Posterior cingulate gyrus (tissue), 11 donors: ENCODE measurements at regions not wholly inside any gene's neighbourhood (a gene's known extent, or its start where the extent isn't known, plus 50 kb on each side); places are given as distances from the start of the nearest gene placed in this dataset.

Experiments used
- DNase-seq, 10 donors: peaks; one replicate each; pipeline versions ENCODE4 v3.0.0 to v3.0.0-alpha.2; 2020 to 2021; ENCODE audit warnings: mixed read lengths in 3 of 10
- intact Hi-C: fragments of 100-400 bp; cut with DNase I; formaldehyde crosslinking; loops from one replicate; pipeline ENCODE4 v1.15.1; 2023

DNA sequence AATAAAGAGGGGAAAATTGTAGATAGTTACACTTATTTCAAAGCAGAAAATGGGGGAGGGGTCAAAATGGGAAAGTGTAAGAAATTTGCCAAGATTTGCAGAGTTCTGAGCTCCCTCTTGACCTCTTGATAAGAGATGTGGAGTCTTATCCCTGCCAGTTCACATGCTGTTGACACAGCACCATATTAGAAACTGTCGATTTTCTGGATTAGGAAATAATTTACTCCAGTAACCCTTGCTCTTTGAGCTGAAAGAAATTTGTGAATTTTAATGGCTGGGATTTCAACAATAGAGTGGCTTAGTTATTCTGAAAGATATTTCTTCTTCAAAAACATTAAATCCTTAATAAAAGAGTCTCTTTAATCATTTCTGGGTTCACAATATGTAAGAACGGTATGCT, 306.2 kb upstream of the CNTN4 start:
- no peak for DNase-seq

GRCh38 chr3:1798711-1799405, 299.8 kb upstream of the CNTN4 start:
- intact Hi-C loops: no loop called here
- no peak for DNase-seq

More for the DNA sequence above, 306.2 kb upstream of the CNTN4 start:
- intact Hi-C loops: no loop called here

GRCh38 chr3:1805331-1805730, 293.3 kb upstream of the CNTN4 start:
- DNase-seq: no peak
- intact Hi-C loops: no loop called here

DNA sequence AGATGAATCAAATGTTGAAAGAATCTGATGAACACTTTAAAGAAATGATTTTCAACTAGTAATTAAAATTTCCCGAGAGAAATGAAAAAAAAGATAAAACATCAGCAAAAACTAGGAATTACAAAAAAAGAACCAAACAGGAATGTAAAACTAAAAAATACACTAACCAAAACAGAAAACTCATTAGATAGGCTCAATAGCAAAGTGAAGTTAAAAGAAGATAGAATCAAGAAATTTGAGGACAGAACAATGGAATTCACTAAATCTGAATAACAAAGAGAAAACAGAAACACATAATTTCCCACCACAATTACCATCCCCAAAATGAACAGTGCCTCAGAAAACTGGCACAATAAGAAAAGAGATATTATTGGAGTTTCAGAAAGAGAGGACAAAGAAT, 290.1 kb upstream of the CNTN4 start:
- DNase-seq: no peak
- intact Hi-C loops: no loop called here

- DNase-seq: no peak
- intact Hi-C loops: no loop called here
Measured at GRCh38 chr3:1823867-1824266, 274.8 kb upstream of the CNTN4 start.

DNA sequence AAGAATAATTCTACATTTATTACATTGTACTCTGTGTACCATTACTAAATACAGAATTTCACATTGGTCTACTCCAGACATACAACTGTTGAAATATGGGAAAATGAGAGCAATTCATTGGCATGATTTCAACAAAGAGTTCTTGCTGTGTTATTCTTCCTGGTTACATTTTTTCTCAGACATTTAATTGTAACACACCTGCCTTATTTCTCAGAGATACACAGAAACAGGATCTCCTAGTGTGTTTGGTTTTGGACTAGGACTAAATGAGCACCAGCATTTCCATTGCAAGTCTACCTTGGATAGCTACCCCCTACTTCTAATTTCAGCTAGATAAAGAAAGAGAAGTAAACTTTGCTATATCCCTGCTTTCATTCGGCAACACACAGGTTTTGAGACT, 274.3 kb upstream of the CNTN4 start:
- DNase-seq: no peak

DNA sequence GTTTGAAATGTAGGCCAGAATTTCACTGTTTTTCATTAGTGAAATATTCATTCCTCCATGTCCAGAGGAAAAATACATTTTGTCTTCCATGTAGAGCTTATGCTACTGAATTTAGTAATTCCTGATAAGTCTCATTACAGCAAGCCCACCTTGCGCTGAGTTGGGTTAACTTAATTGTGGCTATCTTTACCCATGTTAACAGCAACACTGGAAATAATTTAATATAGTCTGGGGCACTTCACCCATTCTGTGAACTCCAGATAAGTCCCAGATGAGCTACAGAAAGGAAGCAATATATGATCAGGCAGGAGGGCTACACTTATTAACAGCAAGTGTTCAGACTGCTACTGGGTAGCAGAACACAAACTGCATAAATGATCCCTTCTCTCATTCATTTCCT, 270.1 kb upstream of the CNTN4 start:
- no peak for DNase-seq
- intact Hi-C loops: no loop called here

More for the DNA sequence above, 274.3 kb upstream of the CNTN4 start:
- intact Hi-C loops: no loop called here

GRCh38 chr3:1830851-1831250, 267.8 kb upstream of the CNTN4 start:
- intact Hi-C loops: no loop called here
- DNase-seq: no peak

GRCh38 chr3:1832395-1832794, 266.3 kb upstream of the CNTN4 start:
- intact Hi-C loops: no loop called here
- DNase-seq: no peak

- DNase-seq: no peak
- intact Hi-C loops: no loop called here
Measured at GRCh38 chr3:1843111-1843510, 255.6 kb upstream of the CNTN4 start.

- intact Hi-C loops: no loop called here
- no peak for DNase-seq
Measured at GRCh38 chr3:1847571-1847970, 251.1 kb upstream of the CNTN4 start.

DNA sequence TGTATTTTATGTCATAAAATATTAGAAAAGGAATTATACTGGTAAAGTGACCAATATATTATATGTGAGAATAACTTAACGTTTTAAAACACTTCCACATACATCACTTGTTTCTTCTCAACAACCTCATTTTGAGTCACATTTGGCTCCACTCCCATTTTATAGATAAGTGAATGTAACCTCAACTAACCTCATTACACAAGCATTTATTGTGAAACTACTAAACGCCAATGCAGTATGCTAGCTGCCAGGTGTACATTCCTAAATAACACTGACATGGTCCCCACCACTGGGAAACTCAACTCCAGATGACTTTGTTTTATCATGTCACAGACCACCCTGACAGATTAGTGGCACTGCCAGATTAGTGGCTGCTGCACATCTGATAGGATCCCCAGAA, 249.7 kb upstream of the CNTN4 start:
- intact Hi-C loops: no loop called here
- DNase-seq: no peak

DNA sequence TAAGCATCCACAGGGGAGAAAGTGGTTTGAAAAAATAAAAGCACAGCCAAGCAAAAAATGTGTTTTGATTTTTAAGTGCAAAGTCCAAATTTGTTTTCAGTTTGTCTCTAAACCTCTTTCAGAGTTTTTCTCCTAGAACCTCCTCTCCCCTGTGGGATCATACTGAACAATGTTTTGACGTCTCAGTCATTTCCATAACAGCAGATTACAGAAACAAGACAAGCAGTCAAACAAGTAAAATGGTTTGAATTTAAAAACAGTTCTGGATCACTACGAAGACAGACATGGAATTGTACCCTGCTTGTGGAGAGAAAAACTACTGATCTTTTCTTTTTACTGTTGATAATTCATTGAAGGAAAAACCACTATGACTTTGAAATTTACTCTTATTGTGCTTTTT, 245.7 kb upstream of the CNTN4 start:
- intact Hi-C loops: no loop called here
- no peak for DNase-seq

DNA sequence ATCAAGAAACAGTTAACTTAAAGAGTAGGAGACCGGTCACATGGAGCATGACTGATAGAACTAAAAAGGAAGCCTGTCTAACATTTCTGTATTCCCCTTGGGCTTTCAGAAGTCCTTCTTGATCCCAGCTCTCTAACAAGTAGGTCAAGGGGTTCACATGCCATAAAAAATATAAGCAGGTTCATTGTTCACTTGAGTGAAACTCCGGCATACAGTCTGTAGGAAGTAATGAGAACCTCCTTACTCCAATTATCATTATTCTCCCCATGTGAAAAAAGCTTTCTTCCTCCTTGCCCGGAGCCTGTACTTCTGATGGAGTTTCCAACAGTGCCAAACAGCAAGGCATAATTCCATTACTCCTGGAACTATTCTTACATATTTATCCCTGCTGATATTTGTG, 242.8 kb upstream of the CNTN4 start:
- no peak for DNase-seq
- intact Hi-C loops: no loop called here

- intact Hi-C loops: no loop called here
- no peak for DNase-seq
Measured at GRCh38 chr3:1870738-1871137, 227.9 kb upstream of the CNTN4 start.

DNA sequence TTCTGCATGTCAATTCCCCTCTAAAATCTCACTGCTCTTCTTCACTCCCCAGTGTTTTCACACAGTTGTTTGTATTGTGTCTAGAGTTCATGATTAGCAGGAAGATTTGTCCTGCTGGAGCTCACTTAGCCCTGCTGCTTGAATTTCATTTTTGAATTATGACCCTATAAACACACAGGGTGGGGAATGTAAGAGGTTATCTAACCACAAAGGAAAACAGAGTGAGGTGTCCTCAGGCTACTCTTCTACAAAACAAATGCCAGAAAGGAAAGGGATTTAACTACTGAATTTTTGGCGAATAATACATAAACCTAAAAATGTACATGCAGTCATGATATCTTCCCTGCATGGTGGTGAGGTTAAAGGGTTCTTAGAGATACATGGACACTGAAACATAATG, 215.1 kb upstream of the CNTN4 start:
- intact Hi-C loops: no loop called here
- no peak for DNase-seq

- intact Hi-C loops: no loop called here
Measured at GRCh38 chr3:1892459-1892858, 206.2 kb upstream of the CNTN4 start.

DNA sequence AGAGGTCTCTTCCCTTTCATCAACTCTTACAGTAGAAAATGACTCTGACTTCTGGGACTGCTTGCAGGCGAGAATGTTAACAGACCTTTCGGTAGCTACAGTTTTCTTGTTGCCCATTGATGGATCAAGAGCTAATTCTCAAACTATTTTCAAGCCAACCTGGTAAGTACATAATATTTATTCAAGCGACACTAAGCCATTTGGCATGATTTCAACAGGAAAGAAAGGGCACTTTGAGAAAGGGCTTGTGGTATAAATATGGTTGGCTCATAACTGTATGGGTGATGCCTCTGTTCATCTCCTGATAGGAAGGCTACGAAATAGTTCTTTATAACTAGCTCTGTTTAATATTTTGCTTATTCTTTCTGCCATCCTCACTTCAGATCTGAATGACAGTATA, 196.2 kb upstream of the CNTN4 start:
- DNase-seq: no peak
- intact Hi-C loops: no loop called here

More at GRCh38 chr3:1892459-1892858, 206.2 kb upstream of the CNTN4 start:
- DNase-seq: no peak

- DNase-seq: no peak
- intact Hi-C loops: no loop called here
Measured at GRCh38 chr3:1903111-1903510, 195.6 kb upstream of the CNTN4 start.

- intact Hi-C loops: no loop called here
- DNase-seq: no peak
Measured at GRCh38 chr3:1907911-1908310, 190.8 kb upstream of the CNTN4 start.

- intact Hi-C loops: no loop called here
- no peak for DNase-seq
Measured at GRCh38 chr3:1908651-1909445, 189.8 kb upstream of the CNTN4 start.

DNA sequence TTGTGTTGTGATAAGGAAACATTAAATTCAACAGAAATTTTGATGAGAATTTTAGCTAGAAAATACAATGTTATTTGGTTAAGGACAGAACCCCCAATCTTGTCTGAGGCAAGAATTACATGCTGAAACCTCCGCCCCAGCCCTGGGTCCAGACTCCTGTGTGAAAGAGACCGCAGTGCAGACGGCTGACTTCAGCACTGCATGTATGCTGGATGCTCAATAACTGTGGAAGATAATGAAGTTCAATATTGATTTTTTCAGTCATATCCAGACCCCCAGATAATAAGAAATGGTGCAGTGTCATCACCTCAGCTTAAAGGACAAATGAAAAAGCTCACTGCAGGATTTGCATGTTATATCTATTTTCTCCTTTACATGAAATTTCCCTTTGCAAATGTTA, 188.3 kb upstream of the CNTN4 start:
- intact Hi-C loops: no loop called here

More for the DNA sequence above, 188.3 kb upstream of the CNTN4 start:
- no peak for DNase-seq
